ENCODE measurements at regions not wholly inside any gene's neighbourhood (a gene's known extent, or its start where the extent isn't known, plus 50 kb on each side); places are given as distances from the start of the nearest gene placed in this dataset.
"Not testable (repeated sequence)": the region's sequence is repeated elsewhere in the genome, so short reads cannot be mapped to it uniquely, and the experiment has no call there.

- no peak for DNase-seq
These were observed 54.9 kb upstream of the ZNF678 start for GRCh38 chr1:227508431-227508830.

DNA sequence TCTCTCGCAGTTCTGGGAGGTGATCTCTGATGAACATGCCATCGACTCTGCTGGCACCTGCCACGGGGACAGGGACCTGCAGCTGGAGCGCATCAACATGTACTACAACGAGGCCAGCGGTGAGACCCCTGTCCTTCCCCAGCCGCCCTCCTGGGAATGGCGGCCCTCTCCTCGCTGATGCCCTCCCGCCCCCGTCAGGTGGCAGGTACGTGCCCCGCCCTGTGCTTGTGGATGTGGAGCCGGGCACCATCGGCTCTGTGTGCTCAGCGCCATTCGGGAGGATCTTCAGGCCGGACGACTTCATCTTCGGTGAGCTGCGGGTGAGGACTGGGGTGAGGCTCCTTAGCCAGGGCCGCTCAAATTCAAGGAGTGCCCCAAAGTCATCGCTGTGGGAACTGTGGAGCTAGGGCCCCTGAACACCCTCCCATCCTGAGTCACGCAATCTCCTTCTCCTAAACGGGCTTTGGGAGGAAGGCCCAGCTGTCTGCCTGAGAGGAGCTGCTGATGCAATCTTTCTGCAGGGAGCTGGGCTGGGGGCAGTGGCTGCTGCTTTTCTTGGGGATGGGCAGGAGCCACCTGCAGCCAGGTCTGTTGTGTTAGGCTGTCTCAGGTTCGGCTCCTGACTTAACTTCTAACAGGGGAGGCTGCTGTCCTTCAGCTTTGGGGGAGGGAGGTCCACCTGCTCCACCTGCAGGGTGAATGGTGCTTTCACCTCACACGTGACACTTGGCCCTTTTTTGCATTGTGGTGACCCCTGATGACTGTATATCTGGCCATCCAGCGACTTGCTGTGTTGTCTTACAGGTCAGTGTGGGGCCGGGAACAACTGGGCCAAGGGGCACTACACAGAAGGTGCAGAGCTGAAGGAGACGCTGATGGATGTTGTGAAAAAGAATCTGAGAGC, 56.6 kb upstream of the ZNF678 start:
- not testable (repeated sequence) for DNase-seq

GRCh38 chr1:227496045-227496444, 67.3 kb upstream of the ZNF678 start:
- not testable (repeated sequence) for DNase-seq

- DNase-seq = not testable (repeated sequence)
These were observed 69.3 kb upstream of the ZNF678 start for GRCh38 chr1:227493863-227494551.

DNA sequence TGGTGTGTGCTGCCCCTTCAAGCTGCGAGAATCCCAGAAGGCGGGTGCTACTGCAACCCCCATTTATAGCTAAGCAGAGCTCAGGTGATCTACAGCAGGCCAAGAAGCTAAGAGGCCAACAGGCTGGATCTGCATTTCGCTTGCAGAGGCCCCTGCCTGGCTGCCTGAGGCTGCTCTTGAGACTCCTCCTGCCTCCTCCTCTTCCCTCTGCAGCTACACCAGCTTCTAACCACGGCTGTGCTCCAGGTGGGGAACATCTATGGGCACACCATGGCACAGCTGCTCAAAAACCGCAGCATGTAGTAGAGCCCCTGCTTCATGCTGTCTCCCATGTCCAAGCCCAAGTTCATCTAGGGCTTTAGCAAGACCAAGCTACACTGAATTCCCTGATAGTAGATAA, 72.9 kb upstream of the ZNF678 start:
- no peak for DNase-seq

GRCh38 chr1:227490001-227490400, 73.4 kb upstream of the ZNF678 start:
- DNase-seq = no peak

DNA sequence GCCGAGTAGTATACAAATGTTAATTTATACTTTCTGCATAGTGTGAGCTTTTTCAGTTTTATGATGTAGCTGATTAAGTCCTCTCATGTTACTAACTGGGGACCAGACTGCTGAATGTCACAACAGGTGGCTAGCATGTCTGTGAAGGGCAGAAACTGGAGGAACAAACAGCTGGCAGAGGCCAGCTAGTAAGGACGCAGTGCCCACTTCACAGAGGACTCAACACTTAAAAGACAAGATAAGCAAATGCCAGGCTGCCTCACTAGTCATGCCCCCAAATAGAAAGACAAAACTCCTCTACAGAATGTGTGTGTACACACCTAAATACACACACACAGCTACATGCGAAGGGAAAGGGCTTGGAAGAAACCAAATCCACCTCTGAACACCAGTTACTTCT, 73.8 kb upstream of the ZNF678 start:
- DNase-seq = no peak

- DNase-seq = no peak
These were observed 75.8 kb upstream of the ZNF678 start for GRCh38 chr1:227487606-227488005.

- DNase-seq = no peak
These were observed 76.8 kb upstream of the ZNF678 start for GRCh38 chr1:227486559-227486958.

DNA sequence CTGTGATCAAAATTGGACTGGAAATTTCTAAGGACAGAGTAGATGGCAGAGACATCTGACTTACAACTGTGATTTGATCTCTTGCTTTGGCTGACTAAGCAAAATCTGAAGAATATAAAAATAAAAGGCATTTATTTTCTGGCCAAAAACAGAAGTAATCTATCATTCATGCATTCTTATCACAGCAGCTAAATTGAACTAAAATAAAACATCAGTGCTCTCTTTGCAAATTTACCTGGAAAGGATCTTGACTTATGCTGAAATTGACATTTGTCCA, 81.4 kb upstream of the ZNF678 start:
- DNase-seq = no peak

- not testable (repeated sequence) for DNase-seq
These were observed 89.3 kb upstream of the ZNF678 start for GRCh38 chr1:227474072-227474471.

DNA sequence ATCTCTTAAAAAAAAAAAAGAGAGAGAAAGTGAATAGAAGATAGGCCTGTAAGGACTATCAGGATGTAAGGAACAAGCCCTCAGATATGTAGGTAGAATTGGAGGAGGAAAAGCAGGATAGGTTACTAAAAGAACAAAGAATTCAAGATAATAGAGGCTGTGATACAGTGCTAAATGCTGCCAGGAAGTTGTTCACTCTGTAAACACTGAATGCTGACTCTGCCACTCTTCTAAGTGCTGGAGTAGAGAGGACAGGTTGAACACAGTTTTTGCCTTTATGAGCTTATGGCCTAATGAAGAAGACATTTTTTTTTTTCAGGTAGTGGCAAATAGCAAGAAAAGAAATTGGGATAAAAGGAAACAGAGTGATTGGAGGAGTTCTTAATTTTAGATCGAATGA, 90.6 kb upstream of the ZNF678 start:
- DNase-seq = no peak

- no peak for DNase-seq
These were observed 92.7 kb upstream of the ZNF678 start for GRCh38 chr1:227470688-227471087.

GRCh38 chr1:227469708-227470107, 93.6 kb upstream of the ZNF678 start:
- DNase-seq = no peak

- no peak for DNase-seq
These were observed 97.2 kb upstream of the ZNF678 start for GRCh38 chr1:227466039-227466645.

DNA sequence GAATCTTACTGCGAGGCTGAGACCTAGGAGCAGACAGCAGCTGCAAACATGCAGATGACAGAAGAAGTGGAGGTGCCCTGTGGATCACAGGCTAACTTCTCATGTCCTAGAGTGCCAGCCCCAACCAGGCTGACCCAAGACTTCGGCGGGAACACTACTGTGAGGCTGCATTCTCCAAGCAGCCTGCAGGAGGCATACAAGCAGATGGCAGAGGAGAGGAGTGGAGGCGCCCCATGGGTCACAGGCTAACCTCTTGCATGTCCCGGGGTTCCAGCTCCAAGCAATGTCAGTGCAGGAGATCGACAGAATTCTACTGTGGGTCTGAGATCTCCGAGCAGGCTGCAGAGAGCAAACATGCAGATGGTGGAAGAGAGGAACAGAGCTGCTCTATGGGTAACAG, 98.1 kb upstream of the ZNF678 start:
- DNase-seq = no peak

DNA sequence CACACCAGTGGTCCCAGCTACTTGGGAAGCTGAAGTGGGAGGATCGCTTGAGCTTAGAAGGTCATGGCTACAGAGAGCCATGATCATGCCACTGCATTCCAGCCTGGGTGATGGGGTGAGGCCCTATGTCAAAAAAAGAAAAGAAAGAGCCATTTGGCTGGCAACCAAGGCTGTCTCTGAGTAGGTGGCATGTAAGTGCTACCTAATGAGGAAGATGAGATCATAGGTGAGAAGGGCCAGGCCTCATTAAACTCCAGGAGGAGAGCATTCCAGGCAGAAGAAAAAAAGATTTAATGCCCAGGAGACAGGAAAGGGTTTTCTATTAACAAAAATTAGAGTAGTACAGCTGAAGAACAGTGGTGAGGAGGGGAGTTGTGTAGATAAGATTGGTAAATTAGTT, 103.4 kb upstream of the ZNF678 start:
- DNase-seq = no peak

- no peak for DNase-seq
These were observed 104.0 kb upstream of the ZNF678 start for GRCh38 chr1:227459326-227459841.

DNA sequence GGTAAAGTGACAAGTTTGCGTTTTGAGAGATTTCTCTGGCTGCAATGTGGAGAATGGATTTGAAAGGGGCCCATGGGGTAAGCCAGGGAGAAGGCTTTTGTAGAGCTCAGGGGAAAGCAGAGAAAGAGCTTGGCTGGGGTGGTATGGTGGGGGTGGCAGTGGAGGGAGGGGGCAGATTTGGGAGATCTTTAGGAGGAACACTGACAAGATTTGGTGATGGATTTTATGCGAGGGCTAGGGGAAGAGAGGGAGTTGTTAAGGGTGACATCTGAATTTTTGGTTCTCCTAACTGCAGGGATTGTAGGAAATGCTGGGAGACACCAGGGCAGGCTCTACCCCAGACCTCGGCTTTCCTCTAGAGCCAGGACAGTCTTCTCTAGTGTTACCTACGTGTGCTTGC, 108.7 kb upstream of the ZNF678 start:
- no peak for DNase-seq

GRCh38 chr1:227453631-227454355, 109.6 kb upstream of the ZNF678 start:
- no peak for DNase-seq

DNA sequence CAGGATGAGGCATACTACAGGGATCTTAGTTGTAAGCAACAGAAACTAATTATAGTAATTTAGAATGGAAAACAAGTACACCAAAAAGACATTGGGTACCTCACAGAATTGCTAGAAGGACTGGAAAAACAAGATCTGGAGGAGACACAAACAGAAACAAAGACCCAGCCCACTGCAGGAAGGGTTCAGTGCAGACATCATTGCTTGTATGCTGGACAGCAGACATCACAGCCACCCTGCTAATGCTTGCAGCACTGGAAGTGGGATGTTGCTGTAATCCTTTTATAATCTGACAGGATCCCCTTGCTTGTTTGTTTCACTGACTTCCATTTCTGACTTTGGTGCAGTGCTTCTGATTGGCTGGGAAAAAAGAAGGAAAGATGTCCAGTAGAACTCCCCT, 111.4 kb upstream of the ZNF678 start:
- no peak for DNase-seq

DNA sequence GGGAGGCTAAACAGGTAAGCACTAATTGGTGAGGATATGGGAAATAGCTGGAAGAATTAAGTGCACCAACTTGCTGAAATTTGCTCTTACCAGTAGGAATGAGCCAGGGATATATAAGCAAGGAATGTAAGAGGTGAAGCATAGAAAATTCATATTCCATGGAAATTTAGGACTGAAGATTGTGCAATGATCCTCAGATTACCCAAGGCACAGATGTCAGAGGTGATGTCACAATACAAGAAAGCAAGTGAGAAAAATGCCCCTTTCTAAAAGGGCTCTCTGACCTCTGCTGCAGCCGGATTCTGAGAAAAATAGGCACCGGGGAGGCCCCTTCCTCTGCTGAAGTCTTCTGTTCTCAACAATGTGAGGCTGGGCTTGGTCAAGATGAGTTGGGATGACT, 112.3 kb upstream of the ZNF678 start:
- no peak for DNase-seq

- DNase-seq = no peak
These were observed 112.9 kb upstream of the ZNF678 start for GRCh38 chr1:227450489-227450888.
